RWPE1 (cell line): ENCODE measurements at regions not wholly inside any gene's neighbourhood (a gene's known extent, or its start where the extent isn't known, plus 50 kb on each side); places are given as distances from the start of the nearest gene placed in this dataset.
A peak's percentile ranks its signal among the peaks of the same experiment; 100 is the strongest.

Experiments used
- CTCF ChIA-PET: fragments of 350-600 bp; sonication (Branson Sonifier 250); formaldehyde crosslinking; extraction: SDS; loops from one replicate; lab custom pipeline; 2021; lab: Yijun Ruan, JAX
- POLR2A ChIA-PET: fragments of 400-600 bp; formaldehyde crosslinking; extraction: SDS; loops from one replicate; lab custom pipeline; 2020; ENCODE audit warnings: antibody characterized with exemption; ENCODE audit not compliant: low non-redundant PET; lab: Yijun Ruan, JAX
- DNase-seq: peaks from one replicate; pipeline ENCODE4 v3.0.0; 2012; ENCODE audit warnings: low spot score
- H3K27ac ChIP-seq: fragments of 450-650 bp; 2 replicates; pipeline ENCODE4 v1.5.1; 2017
- CTCF ChIP-seq: fragments of 450-650 bp; conservative IDR thresholded peaks from 2 replicates; pipeline ENCODE4 v1.5.1; 2017; ENCODE audit warnings: low read depth, mild to moderate bottlenecking

- POLR2A ChIA-PET, result no interaction called here
- CTCF ChIA-PET, result interaction anchor here (0.7 kb wide), 1 partner anchor 78 kb away, joined by 3 read pairs; no protein-coding TSS in a partner anchor
Measured at GRCh38 chr3:118781232-118781631, 253.4 kb downstream of the IGSF11 start.

GRCh38 chr3:118781839-118782238 is 252.8 kb downstream of the IGSF11 start:
- no peak for DNase-seq
- TF ChIP-seq CTCF, result no peak
- no peak overlapping the region for H3K27ac ChIP-seq
- CTCF ChIA-PET, result interaction anchor here (1.0 kb wide), 1 partner anchor 253 kb away, joined by 4 read pairs; the partner anchor contains the start of gene IGSF11
- POLR2A ChIA-PET, result no interaction called here

More at GRCh38 chr3:118781232-118781631, 253.4 kb downstream of the IGSF11 start:
- no peak for TF ChIP-seq CTCF
- DNase-seq, result no peak
- no peak overlapping the region for H3K27ac ChIP-seq

GRCh38 chr3:118782755-118783202 is 251.9 kb downstream of the IGSF11 start:
- no peak for TF ChIP-seq CTCF
- CTCF ChIA-PET, result interaction anchor here (1.0 kb wide), 1 partner anchor 252 kb away, joined by 4 read pairs; the partner anchor contains the start of gene IGSF11
- no peak overlapping the region for H3K27ac ChIP-seq
- DNase-seq, result peak; percentile 50
- POLR2A ChIA-PET, result no interaction called here

GRCh38 chr3:118785415-118785814 is 249.2 kb downstream of the IGSF11 start:
- POLR2A ChIA-PET, result no interaction called here
- H3K27ac ChIP-seq, result no peak overlapping the region
- TF ChIP-seq CTCF, result no peak
- no peak for DNase-seq
- CTCF ChIA-PET, result no interaction called here

- CTCF ChIA-PET, result no interaction called here
Measured at GRCh38 chr3:118791246-118791645, 243.4 kb downstream of the IGSF11 start.

GRCh38 chr3:118792191-118792590 is 242.5 kb downstream of the IGSF11 start:
- CTCF ChIA-PET, result no interaction called here

More at GRCh38 chr3:118791246-118791645, 243.4 kb downstream of the IGSF11 start:
- DNase-seq, result no peak
- POLR2A ChIA-PET, result no interaction called here
- H3K27ac ChIP-seq, result no peak overlapping the region
- TF ChIP-seq CTCF, result no peak

More at GRCh38 chr3:118792191-118792590, 242.5 kb downstream of the IGSF11 start:
- DNase-seq, result no peak
- no peak for TF ChIP-seq CTCF
- POLR2A ChIA-PET, result no interaction called here
- no peak overlapping the region for H3K27ac ChIP-seq
